ENCODE measurements at regions not wholly inside any gene's neighbourhood (a gene's known extent, or its start where the extent isn't known, plus 50 kb on each side); places are given as distances from the start of the nearest gene placed in this dataset.
"Not testable (repeated sequence)": the region's sequence is repeated elsewhere in the genome, so short reads cannot be mapped to it uniquely, and the experiment has no call there.

GRCh38 chr1:182225755-182226154 is 164.2 kb upstream of the ZNF648 start:
- not testable (repeated sequence) for DNase-seq

- not testable (repeated sequence) for DNase-seq
Measured at GRCh38 chr1:182221990-182222389, 160.5 kb upstream of the ZNF648 start.

DNA sequence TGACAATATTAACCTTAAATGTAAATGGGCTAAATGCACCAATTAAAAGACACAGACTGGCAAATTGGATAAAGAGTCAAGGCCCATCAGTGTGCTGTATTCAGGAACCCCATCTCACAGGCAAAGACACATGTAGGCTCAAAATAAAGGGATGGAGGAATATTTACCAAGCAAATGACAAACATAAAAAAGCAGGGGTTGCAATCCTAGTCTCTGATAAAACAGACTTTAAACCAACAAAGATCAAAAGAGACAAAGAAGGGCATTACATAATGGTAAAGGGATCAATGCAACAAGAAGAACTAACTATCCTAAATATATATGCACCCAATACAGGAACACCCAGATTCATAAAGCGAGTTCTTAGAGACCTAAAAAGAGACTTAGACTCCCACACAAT is 159.9 kb upstream of the ZNF648 start:
- not testable (repeated sequence) for DNase-seq

DNA sequence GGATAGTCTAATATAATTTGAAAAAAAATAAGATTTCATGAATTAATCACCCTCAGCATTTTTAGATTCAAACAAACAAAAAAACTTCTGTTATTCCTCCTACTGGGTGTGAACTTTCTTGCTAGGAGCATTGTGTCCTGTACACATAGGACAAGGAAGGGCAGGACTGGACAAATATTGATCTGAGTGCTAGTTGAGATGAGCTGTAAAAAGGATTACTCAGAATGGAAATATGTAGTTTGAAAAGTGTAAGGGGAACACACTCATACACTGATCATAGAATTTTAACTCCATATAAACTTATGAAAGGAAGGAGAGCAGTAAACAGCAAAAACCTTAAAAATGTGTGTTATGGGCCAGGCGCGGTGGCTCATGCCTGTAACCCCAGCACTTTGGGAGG is 156.5 kb upstream of the ZNF648 start:
- DNase-seq: no peak

GRCh38 chr1:182217071-182217470 is 155.6 kb upstream of the ZNF648 start:
- DNase-seq: no peak

GRCh38 chr1:182215764-182216163 is 154.3 kb upstream of the ZNF648 start:
- DNase-seq: no peak

GRCh38 chr1:182213163-182213562 is 151.7 kb upstream of the ZNF648 start:
- DNase-seq: peak; percentile 14

DNA sequence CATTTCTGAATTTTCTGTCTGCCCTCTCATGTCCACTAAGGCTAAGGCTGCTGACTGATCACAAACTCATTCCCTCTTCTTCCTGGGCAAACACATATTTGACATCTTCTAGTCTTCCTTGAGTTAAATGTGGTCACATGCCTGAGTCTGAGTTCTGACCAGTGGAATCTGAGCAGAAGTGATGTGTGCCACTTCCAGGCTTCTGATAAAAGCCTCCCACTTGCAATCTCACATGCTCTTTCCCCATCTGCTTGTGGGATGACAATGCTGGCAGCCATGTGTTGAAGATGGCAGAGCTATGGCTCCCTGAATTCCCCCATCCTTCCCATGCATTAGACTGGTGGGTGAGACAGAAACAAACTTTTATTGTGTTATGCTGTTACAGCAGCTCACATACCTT is 149.9 kb upstream of the ZNF648 start:
- no peak for DNase-seq

- DNase-seq: no peak
Measured at GRCh38 chr1:182210417-182210816, 148.9 kb upstream of the ZNF648 start.

GRCh38 chr1:182207300-182207699 is 145.8 kb upstream of the ZNF648 start:
- DNase-seq: no peak

DNA sequence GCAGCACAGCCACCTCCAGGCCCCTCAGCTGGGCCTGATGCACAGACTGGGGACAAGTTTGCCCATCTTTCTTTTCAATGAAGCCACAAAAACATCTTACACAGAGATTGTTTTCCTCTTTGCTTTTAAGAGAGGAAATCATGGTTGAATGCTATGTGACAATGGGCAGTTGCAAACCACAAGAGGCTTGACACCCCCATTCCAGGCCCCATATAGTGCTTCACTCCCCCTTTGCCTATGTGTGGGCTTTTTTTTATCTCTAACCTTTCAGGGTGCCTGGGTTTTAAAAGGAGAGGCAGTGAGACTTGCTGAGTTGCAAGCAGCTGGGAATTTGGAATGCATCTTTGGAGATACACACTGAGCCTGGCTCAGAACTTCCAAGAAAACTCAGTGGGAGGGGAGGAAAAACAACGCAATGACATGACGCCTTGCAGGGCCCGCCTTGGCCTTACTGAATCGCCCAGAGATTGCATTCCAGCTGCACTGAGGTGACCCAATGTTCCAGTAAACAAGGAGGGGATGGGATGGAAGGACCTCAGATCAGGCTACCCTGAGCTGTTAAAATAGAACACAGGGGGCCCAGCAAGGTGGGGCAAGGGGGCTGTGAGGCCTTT is 145.2 kb upstream of the ZNF648 start:
- DNase-seq: no peak

DNA sequence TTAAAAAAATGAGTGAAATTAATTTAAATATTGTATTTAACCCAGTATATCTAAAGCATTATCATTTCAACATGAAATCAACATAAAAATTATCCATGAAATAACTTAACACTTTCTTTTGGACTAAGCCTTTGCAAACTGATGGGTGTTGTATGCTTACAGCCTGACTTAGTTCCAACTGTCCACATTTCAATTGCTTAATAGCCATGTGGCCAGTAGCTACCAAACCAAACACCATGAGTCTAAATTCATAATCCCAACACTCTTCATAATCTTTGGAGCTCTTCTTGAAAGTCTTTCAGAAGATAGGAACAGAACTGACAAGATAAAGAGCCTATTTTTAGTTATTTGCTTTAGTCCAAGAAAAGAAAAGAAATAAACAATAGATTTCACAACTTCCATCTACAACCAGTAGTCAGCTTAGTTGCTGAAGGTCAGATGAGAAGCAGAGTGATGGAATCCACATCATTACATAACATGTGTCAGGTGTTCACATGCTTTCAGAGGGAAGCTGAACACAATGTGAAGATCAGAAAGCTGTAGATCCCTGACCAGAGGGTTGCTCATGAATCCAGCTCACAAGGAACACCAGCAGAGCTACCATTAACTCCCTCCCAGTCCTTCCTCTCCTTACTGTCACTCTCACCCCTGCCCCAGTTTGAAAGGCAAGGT is 144.0 kb upstream of the ZNF648 start:
- DNase-seq: no peak

DNA sequence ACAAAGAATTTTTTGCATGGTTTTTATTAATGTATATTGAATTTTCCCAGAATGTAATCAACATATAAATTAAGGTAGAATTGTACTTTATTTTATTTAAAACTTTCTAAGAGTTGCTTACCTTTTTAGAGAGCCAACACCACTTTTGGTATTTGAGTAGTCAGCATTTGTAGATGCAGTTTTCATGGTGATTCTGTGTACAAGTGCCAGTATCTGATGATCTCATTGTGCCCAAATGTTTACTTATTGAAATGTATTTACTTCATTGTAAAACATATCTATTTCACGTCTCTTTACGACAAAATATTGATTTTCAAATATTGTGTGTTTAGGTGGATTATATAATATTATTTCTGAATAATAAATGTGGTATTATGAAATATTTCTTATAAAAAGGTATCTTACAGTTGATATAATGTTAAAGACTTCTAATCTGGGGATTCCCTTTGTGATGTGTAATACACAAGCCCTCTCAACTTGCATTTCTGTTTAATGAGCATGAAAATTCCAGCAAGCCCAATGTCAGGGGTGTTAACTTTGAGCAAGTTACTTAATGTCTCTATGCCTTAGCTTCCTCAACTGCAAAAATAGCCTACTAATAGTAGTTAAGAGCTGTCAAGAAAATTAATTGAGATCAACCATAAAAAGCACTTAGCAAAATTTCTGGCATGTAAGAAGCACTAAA is 141.8 kb upstream of the ZNF648 start:
- DNase-seq: no peak

GRCh38 chr1:182201490-182201889 is 140.0 kb upstream of the ZNF648 start:
- not testable (repeated sequence) for DNase-seq

DNA sequence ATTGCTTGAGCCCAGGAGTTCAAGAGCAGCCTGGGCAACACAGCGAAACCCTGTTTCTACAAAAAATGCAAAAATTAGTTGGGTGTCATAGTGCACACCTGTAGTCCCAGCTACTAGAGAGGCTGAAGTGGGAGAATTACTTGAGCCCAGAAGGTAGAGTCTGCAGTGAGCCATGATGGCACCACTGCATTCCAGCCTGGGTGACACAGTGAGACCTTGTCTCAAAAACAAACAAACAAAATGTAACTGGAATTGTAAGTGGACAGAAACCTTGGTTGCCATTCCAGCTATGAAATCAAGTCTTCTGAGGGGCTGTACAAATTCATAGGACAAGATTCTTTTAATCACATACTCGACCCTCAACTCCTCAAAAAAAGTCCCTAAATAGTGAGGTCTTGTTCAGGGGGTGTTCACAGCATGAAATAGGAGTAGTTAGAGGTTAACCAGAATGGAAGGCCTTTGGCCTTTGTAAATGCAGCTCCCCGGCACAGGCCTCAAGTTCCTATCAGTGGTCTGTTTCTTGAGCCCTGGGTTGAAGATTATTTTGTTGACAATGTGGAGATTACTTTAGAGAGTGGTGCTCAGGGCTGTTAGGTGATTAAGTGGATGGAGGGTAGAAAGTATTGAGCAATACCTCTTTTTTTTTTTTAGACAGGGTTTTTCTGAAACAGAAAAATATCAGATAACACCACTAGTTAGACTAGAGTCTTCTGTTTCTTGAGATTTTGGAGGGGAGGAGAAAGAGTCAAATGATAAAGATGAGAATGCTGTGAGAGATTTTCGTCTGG is 138.7 kb upstream of the ZNF648 start:
- DNase-seq: no peak

GRCh38 chr1:182198006-182198605 is 136.6 kb upstream of the ZNF648 start:
- DNase-seq: no peak

DNA sequence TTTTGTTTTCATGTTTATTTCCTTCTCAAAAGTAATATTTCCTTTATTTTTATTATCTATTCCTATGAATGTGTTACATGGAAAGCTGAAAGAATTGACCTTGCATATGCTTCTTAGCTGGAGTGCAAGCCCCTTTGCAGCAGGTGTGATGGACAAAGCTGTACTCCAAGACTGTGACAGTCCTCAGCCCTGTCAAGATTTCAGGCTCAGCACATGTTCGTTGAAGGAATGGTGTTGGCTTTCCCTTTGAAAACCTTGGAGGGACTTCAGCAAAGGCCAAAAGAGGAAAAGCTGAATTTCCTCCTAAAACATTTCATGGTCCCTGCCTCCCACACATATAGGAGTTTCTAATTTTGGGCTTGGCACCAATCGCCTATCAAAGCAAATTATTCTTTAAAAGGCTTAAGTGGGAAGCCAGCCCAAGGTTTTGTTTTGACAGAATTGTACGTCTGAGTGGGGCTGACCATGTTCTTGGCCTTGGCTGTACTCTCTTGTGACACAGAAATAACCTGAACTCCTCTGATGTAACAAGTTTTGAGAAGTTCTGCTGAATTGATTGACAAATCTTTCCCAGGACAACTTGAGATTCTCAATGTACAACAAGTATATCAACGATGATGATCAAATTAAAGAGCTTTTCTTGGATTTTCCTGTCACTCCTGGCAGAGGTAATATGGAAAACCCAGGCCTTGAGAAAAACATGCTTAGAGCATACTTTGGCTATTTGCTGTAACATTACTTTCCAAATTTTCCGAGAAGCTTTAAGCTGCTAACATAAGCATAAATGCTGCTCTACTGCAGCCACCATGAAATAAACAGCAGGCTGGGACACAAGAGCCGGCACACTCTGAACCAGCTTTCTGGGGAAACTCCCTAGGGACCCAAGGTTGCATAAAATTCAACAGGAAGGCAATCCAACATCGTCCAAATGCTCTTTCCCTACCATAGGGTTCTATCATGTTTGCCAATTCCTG is 135.7 kb upstream of the ZNF648 start:
- DNase-seq: no peak

- no peak for DNase-seq
Measured at GRCh38 chr1:182195733-182196132, 134.2 kb upstream of the ZNF648 start.

DNA sequence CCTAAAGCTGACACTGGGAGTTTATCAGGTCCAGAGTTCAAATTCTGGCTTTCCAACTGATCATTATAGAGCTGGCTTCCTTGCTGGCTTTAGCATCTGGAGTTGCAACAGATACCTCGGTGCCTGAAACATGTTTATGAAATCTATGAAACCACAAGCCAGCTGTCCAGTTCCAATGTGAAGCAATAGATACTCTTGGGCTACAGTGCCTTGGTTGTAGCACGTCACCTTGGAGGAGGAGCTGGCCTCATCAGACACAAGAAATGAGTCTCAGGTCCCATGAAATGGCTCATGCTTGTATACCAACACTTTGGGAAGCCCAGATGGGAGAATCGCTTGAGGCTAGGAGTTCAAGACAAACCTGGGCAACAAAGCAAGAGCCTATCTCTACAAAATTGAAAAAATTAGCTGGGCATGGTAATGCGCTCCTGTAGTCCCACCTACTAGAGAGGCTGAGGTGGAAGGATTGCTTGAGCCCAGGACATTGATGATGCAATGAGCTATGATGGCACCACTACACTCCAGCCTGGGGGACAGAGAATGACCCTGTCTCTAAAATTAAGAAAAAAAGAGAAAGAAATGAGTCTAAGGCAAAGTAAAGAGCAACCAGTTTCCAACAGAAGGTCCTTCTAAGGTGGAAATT is 132.5 kb upstream of the ZNF648 start:
- DNase-seq: no peak

GRCh38 chr1:182192966-182193365 is 131.5 kb upstream of the ZNF648 start:
- no peak for DNase-seq

DNA sequence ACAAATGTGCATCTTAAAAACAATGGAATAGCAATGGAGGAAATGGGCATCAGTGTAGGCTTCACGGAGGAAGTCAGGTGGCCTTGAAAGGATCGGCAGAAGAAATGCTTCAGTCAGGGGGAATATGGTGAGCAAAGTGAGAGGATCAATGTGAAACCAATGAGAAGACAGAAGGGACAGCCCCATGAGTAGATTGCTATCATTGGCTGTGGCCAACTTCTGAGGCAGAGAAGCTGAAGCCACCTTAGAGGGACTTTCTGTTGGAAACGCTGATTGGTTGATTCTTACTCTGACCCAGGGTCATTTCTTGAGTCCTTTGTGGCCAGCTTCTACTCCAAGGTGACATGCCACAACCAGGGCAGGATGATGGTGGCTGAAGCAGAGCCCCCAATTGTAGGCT is 130.7 kb upstream of the ZNF648 start:
- no peak for DNase-seq
